COLO668 (cell line): ENCODE measurements at regions not wholly inside any gene's neighbourhood (a gene's known extent, or its start where the extent isn't known, plus 50 kb on each side); places are given as distances from the start of the nearest gene placed in this dataset.

ENCODE experiments used
- DNase-seq: peaks from one replicate; lab custom pipeline; 2025; ENCODE audit not compliant: unreplicated experiment; lab: John Stamatoyannopoulos, UW

- no peak for DNase-seq
Measured at GRCh38 chr4:178917756-178918155, 1475.5 kb upstream of the AGA start.

GRCh38 chr4:178937130-178937529 is 1494.9 kb upstream of the AGA start:
- no peak for DNase-seq

GRCh38 chr4:178941975-178942374 is 1499.7 kb upstream of the AGA start:
- no peak for DNase-seq

GRCh38 chr4:178953447-178954120 is 1511.3 kb upstream of the AGA start:
- no peak for DNase-seq

GRCh38 chr4:178955614-178956013 is 1513.4 kb upstream of the AGA start:
- DNase-seq, result no peak

- DNase-seq, result no peak
Measured at GRCh38 chr4:178958725-178959440, 1516.6 kb upstream of the AGA start.

- no peak for DNase-seq
Measured at GRCh38 chr4:178963446-178964045, 1521.3 kb upstream of the AGA start.

GRCh38 chr4:178966644-178967043 is 1524.4 kb upstream of the AGA start:
- DNase-seq, result no peak

- DNase-seq, result no peak
Measured at GRCh38 chr4:178970433-178971140, 1528.3 kb upstream of the AGA start.

- no peak for DNase-seq
Measured at GRCh38 chr4:178976861-178977260, 1534.6 kb upstream of the AGA start.

- no peak for DNase-seq
Measured at GRCh38 chr4:178993306-178993705, 1551.1 kb upstream of the AGA start.

- no peak for DNase-seq
Measured at GRCh38 chr4:179001918-179002317, 1559.7 kb upstream of the AGA start.

GRCh38 chr4:179007755-179008154 is 1565.5 kb upstream of the AGA start:
- DNase-seq, result no peak

GRCh38 chr4:179017581-179017980 is 1575.3 kb upstream of the AGA start:
- no peak for DNase-seq

- DNase-seq, result no peak
Measured at GRCh38 chr4:179027569-179027968, 1585.3 kb upstream of the AGA start.

GRCh38 chr4:179028321-179028720 is 1586.1 kb upstream of the AGA start:
- no peak for DNase-seq

GRCh38 chr4:179029683-179030082 is 1587.4 kb upstream of the AGA start:
- DNase-seq, result no peak

GRCh38 chr4:179040259-179040658 is 1598.0 kb upstream of the AGA start:
- DNase-seq, result no peak

GRCh38 chr4:179048839-179049453 is 1606.7 kb upstream of the AGA start:
- no peak for DNase-seq

GRCh38 chr4:179051206-179051605 is 1609.0 kb upstream of the AGA start:
- DNase-seq, result no peak

- DNase-seq, result no peak
Measured at GRCh38 chr4:179059396-179059795, 1617.2 kb upstream of the AGA start.
